ENCODE measurements at regions not wholly inside any gene's neighbourhood (a gene's known extent, or its start where the extent isn't known, plus 50 kb on each side); places are given as distances from the start of the nearest gene placed in this dataset.

DNA sequence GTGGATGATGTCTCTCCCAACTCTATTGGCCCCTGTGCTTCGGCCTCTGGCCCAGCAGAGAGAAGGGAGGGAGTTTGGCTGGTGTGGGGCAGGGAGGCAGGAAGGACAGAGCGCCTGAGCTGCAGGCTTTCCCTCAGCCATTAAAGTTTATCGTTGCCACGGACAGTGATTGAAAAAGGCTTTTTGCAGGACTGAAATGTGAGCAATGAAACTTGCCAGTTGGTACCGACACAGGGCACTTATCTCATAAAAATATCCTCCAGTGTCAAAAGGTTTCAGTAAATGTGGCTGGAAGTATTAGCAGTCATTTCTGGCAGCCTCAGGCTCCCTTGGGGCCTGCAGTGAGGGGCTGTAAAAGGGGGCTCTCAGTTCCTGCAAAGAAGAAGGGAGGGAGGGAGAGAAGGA, 169.2 kb downstream of the GLI2 start (continued):
- TF ChIP-seq, protein P1, sequence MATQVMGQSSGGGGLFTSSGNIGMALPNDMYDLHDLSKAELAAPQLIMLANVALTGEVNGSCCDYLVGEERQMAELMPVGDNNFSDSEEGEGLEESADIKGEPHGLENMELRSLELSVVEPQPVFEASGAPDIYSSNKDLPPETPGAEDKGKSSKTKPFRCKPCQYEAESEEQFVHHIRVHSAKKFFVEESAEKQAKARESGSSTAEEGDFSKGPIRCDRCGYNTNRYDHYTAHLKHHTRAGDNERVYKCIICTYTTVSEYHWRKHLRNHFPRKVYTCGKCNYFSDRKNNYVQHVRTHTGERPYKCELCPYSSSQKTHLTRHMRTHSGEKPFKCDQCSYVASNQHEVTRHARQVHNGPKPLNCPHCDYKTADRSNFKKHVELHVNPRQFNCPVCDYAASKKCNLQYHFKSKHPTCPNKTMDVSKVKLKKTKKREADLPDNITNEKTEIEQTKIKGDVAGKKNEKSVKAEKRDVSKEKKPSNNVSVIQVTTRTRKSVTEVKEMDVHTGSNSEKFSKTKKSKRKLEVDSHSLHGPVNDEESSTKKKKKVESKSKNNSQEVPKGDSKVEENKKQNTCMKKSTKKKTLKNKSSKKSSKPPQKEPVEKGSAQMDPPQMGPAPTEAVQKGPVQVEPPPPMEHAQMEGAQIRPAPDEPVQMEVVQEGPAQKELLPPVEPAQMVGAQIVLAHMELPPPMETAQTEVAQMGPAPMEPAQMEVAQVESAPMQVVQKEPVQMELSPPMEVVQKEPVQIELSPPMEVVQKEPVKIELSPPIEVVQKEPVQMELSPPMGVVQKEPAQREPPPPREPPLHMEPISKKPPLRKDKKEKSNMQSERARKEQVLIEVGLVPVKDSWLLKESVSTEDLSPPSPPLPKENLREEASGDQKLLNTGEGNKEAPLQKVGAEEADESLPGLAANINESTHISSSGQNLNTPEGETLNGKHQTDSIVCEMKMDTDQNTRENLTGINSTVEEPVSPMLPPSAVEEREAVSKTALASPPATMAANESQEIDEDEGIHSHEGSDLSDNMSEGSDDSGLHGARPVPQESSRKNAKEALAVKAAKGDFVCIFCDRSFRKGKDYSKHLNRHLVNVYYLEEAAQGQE (IDR thresholded peaks at IDR 0.05), result no peak
- TF ChIP-seq, protein P2, sequence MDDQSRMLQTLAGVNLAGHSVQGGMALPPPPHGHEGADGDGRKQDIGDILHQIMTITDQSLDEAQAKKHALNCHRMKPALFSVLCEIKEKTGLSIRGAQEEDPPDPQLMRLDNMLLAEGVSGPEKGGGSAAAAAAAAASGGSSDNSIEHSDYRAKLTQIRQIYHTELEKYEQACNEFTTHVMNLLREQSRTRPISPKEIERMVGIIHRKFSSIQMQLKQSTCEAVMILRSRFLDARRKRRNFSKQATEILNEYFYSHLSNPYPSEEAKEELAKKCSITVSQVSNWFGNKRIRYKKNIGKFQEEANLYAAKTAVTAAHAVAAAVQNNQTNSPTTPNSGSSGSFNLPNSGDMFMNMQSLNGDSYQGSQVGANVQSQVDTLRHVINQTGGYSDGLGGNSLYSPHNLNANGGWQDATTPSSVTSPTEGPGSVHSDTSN (IDR thresholded peaks at IDR 0.05), result no peak

DNA sequence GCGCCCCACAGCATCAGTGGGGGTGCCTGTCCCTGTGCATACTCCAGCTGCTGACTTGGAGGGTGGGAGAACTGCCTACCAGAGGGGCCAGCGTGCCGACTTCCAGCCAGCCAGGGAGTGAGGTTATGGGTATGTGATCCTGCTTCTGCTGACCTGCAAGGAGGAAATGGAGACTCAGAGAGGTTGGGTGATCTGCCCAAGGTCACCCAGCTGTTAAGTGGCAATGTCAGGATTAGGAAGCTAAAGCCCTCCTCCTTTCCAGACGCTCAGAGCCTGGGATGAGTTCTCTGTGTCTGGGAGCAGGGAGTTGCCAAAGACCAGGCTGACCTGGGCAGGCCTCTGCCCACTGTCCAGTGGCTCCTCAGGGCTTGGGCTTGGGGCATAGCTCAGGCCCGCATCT, 169.6 kb downstream of the GLI2 start:
- Histone ChIP-seq H3K27ac (peak overlapping the region; percentile 39 to 95; a peak in 5 of 6 replicates), H3K4me1 (peaks cover 69% of the 10 kb centered on the region), H3K4me3 (no peak overlapping the region), H3K9me3 (no peaks in the 10 kb centered on the region), H3K4me2 (no peak overlapping the region)
- no peak for DNase-seq (ENCODE audit: low read depth in 1 of 2, low spot score in 1 of 2)
- POLR2A ChIA-PET, result interaction anchor here (0.5 to 1.3 kb wide), 2 partner anchors 170 to 624 kb away, joined by 4 to 6 read pairs; no protein-coding TSS in a partner anchor
- CTCF ChIA-PET, result interaction anchor here (1.1 to 1.5 kb wide), 3 partner anchors 54 to 210 kb away, joined by 3 to 4 read pairs (median 3); no protein-coding TSS in a partner anchor
- TF ChIP-seq ZSCAN20 (CRISPR knock-in tag; IDR thresholded peaks at IDR 0.05), result no peak
- TF ChIP-seq FOSL2 (IDR thresholded peaks at IDR 0.05), result no peak
- no peak for TF ChIP-seq FOSL2 (CRISPR knock-in tag; IDR thresholded peaks at IDR 0.05)
- TF ChIP-seq SMC3 (IDR thresholded peaks at IDR 0.05), result no peak
- TF ChIP-seq POLR2AphosphoS2 (conservative IDR thresholded peaks at IDR 0.05; ENCODE audit: low read length), result peak; percentile 54; the same call in 1 of the 2 replicates
- FAIRE-seq, result no peak
- ATAC-seq, result no peak
- 81% methylated on average over 5 of the region's 5 CpGs for WGBS (ENCODE audit: missing lambda C conversion rate)

DNA sequence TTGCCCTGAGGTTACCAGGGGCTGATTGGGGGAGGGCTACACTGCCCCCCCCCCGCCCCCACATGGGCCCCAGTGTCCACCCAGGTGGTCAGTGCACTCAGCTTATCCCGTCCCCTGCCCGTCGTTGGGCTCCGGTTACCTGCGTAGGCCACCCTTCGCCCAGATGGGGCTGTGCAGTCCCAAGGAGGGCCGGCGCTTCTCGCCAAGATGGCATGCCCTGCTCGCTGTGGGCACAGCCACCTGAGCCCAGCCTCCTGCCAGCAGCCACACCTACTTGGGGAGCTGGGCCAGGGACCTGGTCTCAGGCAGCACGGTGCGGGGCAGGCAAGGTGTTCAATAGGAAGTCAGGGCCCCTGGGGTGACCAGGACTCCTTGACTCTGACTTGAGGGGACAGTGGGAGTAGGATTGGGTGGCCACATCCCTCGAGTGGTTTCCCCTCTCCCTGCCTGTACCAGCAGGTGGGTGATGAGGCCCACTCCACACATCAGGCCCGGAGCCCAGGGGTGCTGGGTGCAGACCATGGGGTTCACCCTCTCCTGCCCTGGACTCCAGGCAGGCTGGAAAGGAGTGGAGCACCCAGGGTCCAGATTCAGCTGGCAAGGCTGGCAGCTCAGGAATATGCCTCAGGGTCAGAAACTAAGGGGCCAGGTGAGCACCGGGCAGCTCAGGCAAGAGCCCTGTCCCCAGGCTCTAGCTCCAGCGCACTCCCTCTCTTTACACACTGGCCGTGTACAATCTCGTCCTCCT, 170.3 kb downstream of the GLI2 start:
- Histone ChIP-seq H3K4me3 (no peak overlapping the region), H3K4me1 (peaks cover 76% of the 10 kb centered on the region), H3K9me3 (no peaks in the 10 kb centered on the region), H3K4me2 (no peak overlapping the region), H3K27ac (peak overlapping the region; percentile 39 to 95)
- ATAC-seq, result no peak
- POLR2A ChIA-PET, result interaction anchor here (1.3 kb wide), 1 partner anchor 169 kb away, joined by 6 read pairs; no protein-coding TSS in a partner anchor
- 86% methylated on average over 9 of the region's 19 CpGs for WGBS (ENCODE audit: missing lambda C conversion rate)
- CTCF ChIA-PET, result interaction anchor here (0.7 to 1.5 kb wide), 4 partner anchors 54 to 225 kb away, joined by 3 to 4 read pairs (median 3); no protein-coding TSS in a partner anchor
- no peak for TF ChIP-seq RCOR1 (IDR thresholded peaks at IDR 0.05; ENCODE audit: low read depth, low read length)
- no peak for TF ChIP-seq FOSL2 (IDR thresholded peaks at IDR 0.05)
- no peak for TF ChIP-seq FOSL2 (CRISPR knock-in tag; IDR thresholded peaks at IDR 0.05)
- TF ChIP-seq, protein P3, sequence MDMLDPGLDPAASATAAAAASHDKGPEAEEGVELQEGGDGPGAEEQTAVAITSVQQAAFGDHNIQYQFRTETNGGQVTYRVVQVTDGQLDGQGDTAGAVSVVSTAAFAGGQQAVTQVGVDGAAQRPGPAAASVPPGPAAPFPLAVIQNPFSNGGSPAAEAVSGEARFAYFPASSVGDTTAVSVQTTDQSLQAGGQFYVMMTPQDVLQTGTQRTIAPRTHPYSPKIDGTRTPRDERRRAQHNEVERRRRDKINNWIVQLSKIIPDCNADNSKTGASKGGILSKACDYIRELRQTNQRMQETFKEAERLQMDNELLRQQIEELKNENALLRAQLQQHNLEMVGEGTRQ (IDR thresholded peaks at IDR 0.05), result no peak
- no peak for TF ChIP-seq TP53 (CRISPR knock-in tag; IDR thresholded peaks at IDR 0.05)
- FAIRE-seq, result no peak
- no peak for DNase-seq (ENCODE audit: low read depth in 1 of 2, low spot score in 1 of 2)

DNA sequence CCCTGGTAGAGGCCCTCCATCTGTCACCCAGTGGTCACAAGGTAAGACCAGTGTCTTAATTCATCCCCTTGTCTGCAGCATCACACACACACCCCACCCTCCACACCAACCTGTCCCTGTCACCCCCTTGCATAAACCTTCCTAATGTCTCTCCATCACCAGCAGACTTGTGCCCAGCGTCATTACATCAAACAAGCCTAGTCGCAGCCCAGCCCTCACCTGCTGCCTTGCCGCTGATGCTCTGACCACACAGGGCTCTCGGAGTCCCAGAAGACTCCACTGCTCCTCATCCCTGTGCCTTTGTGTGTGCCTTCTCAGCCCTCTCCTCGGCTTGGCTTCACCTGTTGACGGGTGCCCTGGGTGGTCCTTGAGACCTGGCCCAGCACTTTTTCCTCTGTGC, 171.2 kb downstream of the GLI2 start:
- no peak overlapping the region for H3K4me3 ChIP-seq
- whole genome bisulfite sequencing (ENCODE audit: missing lambda C conversion rate), result 96% methylated on average over 6 of the region's 6 CpGs
- no peak overlapping the region for H3K4me2 ChIP-seq
- DNase-seq (ENCODE audit: low read depth in 1 of 2, low spot score in 1 of 2) (no peak), ATAC-seq (no peak), FAIRE-seq (no peak)
- ChIA-PET CTCF (interaction anchor here (1.5 kb wide), 1 partner anchor 165 kb away, joined by 4 read pairs; no protein-coding TSS in a partner anchor), POLR2A (no interaction called here)
- H3K27ac ChIP-seq, result peak overlapping the region; percentile 67 to 95; a peak in 4 of 6 replicates
- peak; percentile 54; the same call in 1 of the 2 replicates for TF ChIP-seq POLR2AphosphoS2 (conservative IDR thresholded peaks at IDR 0.05; ENCODE audit: low read length)
- TF ChIP-seq, protein P4, sequence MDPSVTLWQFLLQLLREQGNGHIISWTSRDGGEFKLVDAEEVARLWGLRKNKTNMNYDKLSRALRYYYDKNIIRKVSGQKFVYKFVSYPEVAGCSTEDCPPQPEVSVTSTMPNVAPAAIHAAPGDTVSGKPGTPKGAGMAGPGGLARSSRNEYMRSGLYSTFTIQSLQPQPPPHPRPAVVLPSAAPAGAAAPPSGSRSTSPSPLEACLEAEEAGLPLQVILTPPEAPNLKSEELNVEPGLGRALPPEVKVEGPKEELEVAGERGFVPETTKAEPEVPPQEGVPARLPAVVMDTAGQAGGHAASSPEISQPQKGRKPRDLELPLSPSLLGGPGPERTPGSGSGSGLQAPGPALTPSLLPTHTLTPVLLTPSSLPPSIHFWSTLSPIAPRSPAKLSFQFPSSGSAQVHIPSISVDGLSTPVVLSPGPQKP (IDR thresholded peaks at IDR 0.05; ENCODE audit: low read depth, low read length), result no peak
- TF ChIP-seq, protein P5, sequence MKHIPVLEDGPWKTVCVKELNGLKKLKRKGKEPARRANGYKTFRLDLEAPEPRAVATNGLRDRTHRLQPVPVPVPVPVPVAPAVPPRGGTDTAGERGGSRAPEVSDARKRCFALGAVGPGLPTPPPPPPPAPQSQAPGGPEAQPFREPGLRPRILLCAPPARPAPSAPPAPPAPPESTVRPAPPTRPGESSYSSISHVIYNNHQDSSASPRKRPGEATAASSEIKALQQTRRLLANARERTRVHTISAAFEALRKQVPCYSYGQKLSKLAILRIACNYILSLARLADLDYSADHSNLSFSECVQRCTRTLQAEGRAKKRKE (CRISPR knock-in tag; IDR thresholded peaks at IDR 0.05; ENCODE audit: low read depth), result no peak
- no peaks in the 10 kb centered on the region for H3K9me3 ChIP-seq
- H3K4me1 ChIP-seq, result peaks cover 85% of the 10 kb centered on the region
